ENCODE measurements at regions not wholly inside any gene's neighbourhood (a gene's known extent, or its start where the extent isn't known, plus 50 kb on each side); places are given as distances from the start of the nearest gene placed in this dataset.

DNA sequence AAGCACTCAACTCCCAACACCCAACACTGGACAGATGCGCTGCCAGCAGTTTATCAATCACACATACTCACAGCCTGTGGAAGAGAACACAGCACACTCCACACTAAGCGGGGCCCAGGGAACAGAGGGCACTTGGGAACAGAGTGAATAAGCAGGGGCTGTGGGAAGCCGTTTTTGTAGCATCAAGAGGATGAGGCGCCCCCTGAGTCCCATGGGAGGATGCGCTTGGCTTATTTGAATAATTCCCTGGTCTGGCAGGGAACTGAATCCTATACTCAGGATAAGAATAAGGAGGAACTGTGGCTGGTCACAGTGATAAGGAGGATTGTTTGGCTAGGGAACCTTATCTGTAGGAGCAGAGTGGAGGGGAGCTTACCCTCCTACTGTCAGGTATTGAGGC is 96.1 kb upstream of the DNAH5 start:
- Histone ChIP-seq H3K9ac (ENCODE audit: low read length) (no peak overlapping the region), H3K4me1 (ENCODE audit: insufficient read depth, low read length, severe bottlenecking) (no peaks in the 10 kb centered on the region), H3K27me3 (ENCODE audit: insufficient read depth, low read length) (no peaks in the 10 kb centered on the region), H3K9me3 (ENCODE audit: low read length) (no peaks in the 10 kb centered on the region), H3K9me2 (ENCODE audit: low read depth, low read length) (no peaks in the 10 kb centered on the region), H3K79me2 (ENCODE audit: insufficient read depth, low read length) (no peaks in the 10 kb centered on the region), H4K20me1 (ENCODE audit: insufficient read depth, low read length) (no peaks in the 10 kb centered on the region), H3F3A (ENCODE audit: insufficient read depth, low read length) (no peaks in the 10 kb centered on the region), H3K27ac (ENCODE audit: low read depth, low read length, poor library complexity, severe bottlenecking) (no peak overlapping the region), H3K4me3 (ENCODE audit: low read depth, low read length, poor library complexity, severe bottlenecking) (no peak overlapping the region), H3K36me3 (ENCODE audit: insufficient read depth, low read length) (no peaks in the 10 kb centered on the region), H3K4me2 (ENCODE audit: low read length) (no peak overlapping the region), H2AFZ (ENCODE audit: low read length) (no peak overlapping the region)
- no peak for TF ChIP-seq EZH2 (IDR thresholded peaks at IDR 0.05; ENCODE audit: borderline replicate concordance, low read length)
- TF ChIP-seq, protein P1, sequence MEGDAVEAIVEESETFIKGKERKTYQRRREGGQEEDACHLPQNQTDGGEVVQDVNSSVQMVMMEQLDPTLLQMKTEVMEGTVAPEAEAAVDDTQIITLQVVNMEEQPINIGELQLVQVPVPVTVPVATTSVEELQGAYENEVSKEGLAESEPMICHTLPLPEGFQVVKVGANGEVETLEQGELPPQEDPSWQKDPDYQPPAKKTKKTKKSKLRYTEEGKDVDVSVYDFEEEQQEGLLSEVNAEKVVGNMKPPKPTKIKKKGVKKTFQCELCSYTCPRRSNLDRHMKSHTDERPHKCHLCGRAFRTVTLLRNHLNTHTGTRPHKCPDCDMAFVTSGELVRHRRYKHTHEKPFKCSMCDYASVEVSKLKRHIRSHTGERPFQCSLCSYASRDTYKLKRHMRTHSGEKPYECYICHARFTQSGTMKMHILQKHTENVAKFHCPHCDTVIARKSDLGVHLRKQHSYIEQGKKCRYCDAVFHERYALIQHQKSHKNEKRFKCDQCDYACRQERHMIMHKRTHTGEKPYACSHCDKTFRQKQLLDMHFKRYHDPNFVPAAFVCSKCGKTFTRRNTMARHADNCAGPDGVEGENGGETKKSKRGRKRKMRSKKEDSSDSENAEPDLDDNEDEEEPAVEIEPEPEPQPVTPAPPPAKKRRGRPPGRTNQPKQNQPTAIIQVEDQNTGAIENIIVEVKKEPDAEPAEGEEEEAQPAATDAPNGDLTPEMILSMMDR (IDR thresholded peaks at IDR 0.05; ENCODE audit: low read length): no peak

DNA sequence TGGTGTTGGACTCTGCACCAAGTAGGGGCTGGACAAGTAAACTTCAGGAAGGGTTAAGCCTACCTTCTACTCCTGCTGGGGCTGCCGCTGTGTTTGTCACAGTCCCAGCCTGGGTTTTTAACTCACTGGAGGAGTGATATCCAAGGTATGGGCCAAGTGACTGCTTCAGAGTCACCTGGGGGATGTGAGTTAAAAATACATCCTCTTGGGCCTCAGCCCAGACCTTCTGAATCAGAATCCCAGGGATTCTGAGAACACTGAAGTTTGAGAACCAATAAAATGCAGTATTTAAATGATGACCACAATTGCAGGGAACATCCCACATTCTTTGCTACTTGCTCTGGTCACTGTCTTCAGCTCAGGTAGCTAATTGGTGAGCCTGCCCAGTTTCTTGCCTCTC is 95.1 kb upstream of the DNAH5 start:
- Histone ChIP-seq H3K4me3 (ENCODE audit: low read depth, low read length, poor library complexity, severe bottlenecking) (no peak overlapping the region), H3K36me3 (ENCODE audit: insufficient read depth, low read length) (no peaks in the 10 kb centered on the region), H3K9me2 (ENCODE audit: low read depth, low read length) (no peaks in the 10 kb centered on the region), H3K27me3 (ENCODE audit: insufficient read depth, low read length) (no peaks in the 10 kb centered on the region), H3K4me1 (ENCODE audit: insufficient read depth, low read length, severe bottlenecking) (no peaks in the 10 kb centered on the region), H3K9ac (ENCODE audit: low read length) (no peak overlapping the region), H3F3A (ENCODE audit: insufficient read depth, low read length) (no peaks in the 10 kb centered on the region), H4K20me1 (ENCODE audit: insufficient read depth, low read length) (no peaks in the 10 kb centered on the region), H3K79me2 (ENCODE audit: insufficient read depth, low read length) (no peaks in the 10 kb centered on the region), H2AFZ (ENCODE audit: low read length) (no peak overlapping the region), H3K27ac (ENCODE audit: low read depth, low read length, poor library complexity, severe bottlenecking) (no peak overlapping the region), H3K9me3 (ENCODE audit: low read length) (no peaks in the 10 kb centered on the region), H3K4me2 (ENCODE audit: low read length) (no peak overlapping the region)
- TF ChIP-seq, protein P1 (IDR thresholded peaks at IDR 0.05; ENCODE audit: low read length): no peak
- TF ChIP-seq EZH2 (IDR thresholded peaks at IDR 0.05; ENCODE audit: borderline replicate concordance, low read length): no peak

DNA sequence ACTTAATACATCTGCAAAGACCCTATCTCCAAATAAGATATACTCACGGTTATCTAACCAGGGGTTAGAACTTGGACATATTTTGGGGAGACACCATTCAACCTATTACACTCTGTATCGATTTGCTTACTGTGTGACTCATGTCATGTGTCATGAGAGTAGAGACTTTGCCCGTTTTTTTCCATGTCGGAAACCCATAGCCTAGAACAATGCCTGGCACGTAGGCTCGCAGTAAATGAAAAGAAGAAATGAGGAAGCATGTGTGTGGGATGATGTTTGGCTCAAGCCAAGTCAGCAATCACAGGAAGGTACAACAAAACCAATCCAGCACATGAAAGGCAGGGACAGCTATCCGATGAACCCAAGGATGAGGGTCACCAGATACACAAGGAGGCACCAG is 94.6 kb upstream of the DNAH5 start:
- Histone ChIP-seq H3F3A (ENCODE audit: insufficient read depth, low read length) (no peaks in the 10 kb centered on the region), H3K27me3 (ENCODE audit: insufficient read depth, low read length) (no peaks in the 10 kb centered on the region), H3K9me2 (ENCODE audit: low read depth, low read length) (no peaks in the 10 kb centered on the region), H3K9ac (ENCODE audit: low read length) (no peak overlapping the region), H3K9me3 (ENCODE audit: low read length) (no peaks in the 10 kb centered on the region), H4K20me1 (ENCODE audit: insufficient read depth, low read length) (no peaks in the 10 kb centered on the region), H2AFZ (ENCODE audit: low read length) (no peak overlapping the region), H3K4me3 (ENCODE audit: low read depth, low read length, poor library complexity, severe bottlenecking) (no peak overlapping the region), H3K36me3 (ENCODE audit: insufficient read depth, low read length) (no peaks in the 10 kb centered on the region), H3K27ac (ENCODE audit: low read depth, low read length, poor library complexity, severe bottlenecking) (no peak overlapping the region), H3K79me2 (ENCODE audit: insufficient read depth, low read length) (no peaks in the 10 kb centered on the region), H3K4me2 (ENCODE audit: low read length) (no peak overlapping the region), H3K4me1 (ENCODE audit: insufficient read depth, low read length, severe bottlenecking) (no peaks in the 10 kb centered on the region)
- TF ChIP-seq EZH2 (IDR thresholded peaks at IDR 0.05; ENCODE audit: borderline replicate concordance, low read length): no peak
- TF ChIP-seq, protein P1 (IDR thresholded peaks at IDR 0.05; ENCODE audit: low read length): no peak
